IMR-90 (cell line): ENCODE measurements at regions not wholly inside any gene's neighbourhood (a gene's known extent, or its start where the extent isn't known, plus 50 kb on each side); places are given as distances from the start of the nearest gene placed in this dataset.

Experiments
- CTCF ChIP-seq: conservative IDR thresholded peaks from 2 replicates; pipeline ENCODE4 v1.5.1; 2012; ENCODE audit warnings: mild to moderate bottlenecking, low read depth, low read length, improper control_type of control experiment
- MAFK ChIP-seq: IDR thresholded peaks from 2 replicates; pipeline ENCODE4 v1.6.1; 2012; ENCODE audit warnings: low read depth, low read length, improper control_type of control experiment
- MXI1 ChIP-seq: IDR thresholded peaks from 2 replicates; pipeline ENCODE4 v1.6.1; 2012; ENCODE audit warnings: low read depth, mild to moderate bottlenecking, low read length, moderate library complexity, borderline replicate concordance
- POLR2A ChIP-seq: IDR thresholded peaks from 2 replicates; pipeline ENCODE4 v1.6.1; 2012; ENCODE audit warnings: mild to moderate bottlenecking, low read depth, low read length
- RCOR1 ChIP-seq: IDR thresholded peaks from 2 replicates; pipeline ENCODE4 v1.6.1; 2012; ENCODE audit warnings: mild to moderate bottlenecking, low read length, improper control_type of control experiment; ENCODE audit not compliant: insufficient replicate concordance
- USF2 ChIP-seq: fragments of 150-350 bp; IDR thresholded peaks from 2 replicates; pipeline ENCODE4 v1.6.1; 2017; ENCODE audit warnings: mild to moderate bottlenecking, antibody characterized with exemption, low read length, low read depth

- TF ChIP-seq CTCF (no peak), USF2 (no peak), POLR2A (no peak), MAFK (no peak), MXI1 (no peak), RCOR1 (no peak)
Observed at GRCh38 chr6:97969065-97969464, 686.0 kb upstream of the MMS22L start.
